DMS114 treated with DMSO at 0.1 percent for 48 hours (cell line): ENCODE measurements at regions not wholly inside any gene's neighbourhood (a gene's known extent, or its start where the extent isn't known, plus 50 kb on each side); places are given as distances from the start of the nearest gene placed in this dataset.

ENCODE experiments used
- DNase-seq: peaks from one replicate; lab custom pipeline; 2025; ENCODE audit not compliant: unreplicated experiment; lab: John Stamatoyannopoulos, UW

- no peak for DNase-seq
Measured at GRCh38 chrX:69307029-69307428, 141.8 kb upstream of the PJA1 start.

GRCh38 chrX:69306063-69306404 is 140.8 kb upstream of the PJA1 start:
- no peak for DNase-seq

- no peak for DNase-seq
Measured at GRCh38 chrX:69305333-69306062, 140.2 kb upstream of the PJA1 start.

- no peak for DNase-seq
Measured at GRCh38 chrX:69303231-69303630, 138.0 kb upstream of the PJA1 start.

- no peak for DNase-seq
Measured at GRCh38 chrX:69299951-69300714, 134.9 kb upstream of the PJA1 start.

GRCh38 chrX:69299285-69299684 is 134.0 kb upstream of the PJA1 start:
- no peak for DNase-seq

GRCh38 chrX:69298466-69299140 is 133.3 kb upstream of the PJA1 start:
- no peak for DNase-seq

GRCh38 chrX:69297506-69297905 is 132.3 kb upstream of the PJA1 start:
- no peak for DNase-seq

- DNase-seq: no peak
Measured at GRCh38 chrX:69293776-69294601, 128.7 kb upstream of the PJA1 start.

- no peak for DNase-seq
Measured at GRCh38 chrX:69291116-69291515, 125.9 kb upstream of the PJA1 start.

GRCh38 chrX:69290292-69290691 is 125.0 kb upstream of the PJA1 start:
- DNase-seq: no peak

GRCh38 chrX:69289793-69290123 is 124.5 kb upstream of the PJA1 start:
- no peak for DNase-seq

- DNase-seq: no peak
Measured at GRCh38 chrX:69289046-69289792, 124.0 kb upstream of the PJA1 start.

GRCh38 chrX:69287095-69287494 is 121.8 kb upstream of the PJA1 start:
- DNase-seq: no peak

GRCh38 chrX:69286565-69286906 is 121.3 kb upstream of the PJA1 start:
- DNase-seq: no peak

- DNase-seq: peak; percentile 3
Measured at GRCh38 chrX:69285881-69286564, 120.8 kb upstream of the PJA1 start.

- DNase-seq: no peak
Measured at GRCh38 chrX:69285401-69285877, 120.2 kb upstream of the PJA1 start.

GRCh38 chrX:69284491-69284890 is 119.2 kb upstream of the PJA1 start:
- no peak for DNase-seq

- no peak for DNase-seq
Measured at GRCh38 chrX:69282893-69283690, 117.8 kb upstream of the PJA1 start.
